CD8-positive, alpha-beta memory T cell (primary cell): ENCODE measurements at regions not wholly inside any gene's neighbourhood (a gene's known extent, or its start where the extent isn't known, plus 50 kb on each side); places are given as distances from the start of the nearest gene placed in this dataset.
"Not testable (repeated sequence)": the region's sequence is repeated elsewhere in the genome, so short reads cannot be mapped to it uniquely, and the experiment has no call there.

Experiments used
- CTCF ChIA-PET: fragments of 350-600 bp; sonication (Branson Sonifier 250); formaldehyde crosslinking; loops from one replicate; lab custom pipeline; 2021; ENCODE audit warnings: antibody characterized with exemption; lab: Charles Lee
- POLR2A ChIA-PET: fragments of 350-600 bp; sonication (Branson Sonifier 250); formaldehyde crosslinking; loops from one replicate; lab custom pipeline; 2021; ENCODE audit warnings: antibody characterized with exemption; lab: Charles Lee
- DNase-seq, 5 donors: peaks; one replicate each; pipeline versions ENCODE4 v3.0.0 to v3.0.0-alpha.2; 2020 to 2022; ENCODE audit warnings: mixed read lengths in 1 of 5
- H3K27ac ChIP-seq: one replicate; pipeline ENCODE4 v1.7.0; 2013; ENCODE audit warnings: low read depth, mild to moderate bottlenecking, low read length, moderate library complexity
- H3K27me3 ChIP-seq: 2 replicates; pipeline ENCODE4 v1.7.0; 2013; ENCODE audit warnings: low read length, mild to moderate bottlenecking; ENCODE audit not compliant: insufficient read depth, poor library complexity, severe bottlenecking
- H3K36me3 ChIP-seq: 2 replicates; pipeline ENCODE4 v1.7.0; 2013; ENCODE audit warnings: mild to moderate bottlenecking, low read length, moderate library complexity; ENCODE audit not compliant: insufficient read depth
- H3K4me1 ChIP-seq: 2 replicates; pipeline ENCODE4 v1.7.0; 2013; ENCODE audit warnings: mild to moderate bottlenecking, low read length, moderate library complexity; ENCODE audit not compliant: insufficient read depth
- H3K4me3 ChIP-seq: 2 replicates; pipeline ENCODE4 v1.7.0; 2013; ENCODE audit warnings: mild to moderate bottlenecking, low read length
- H3K9me3 ChIP-seq: 2 replicates; pipeline ENCODE4 v1.7.0; 2013; ENCODE audit warnings: mild to moderate bottlenecking, low read length
- H3K27ac Mint-ChIP-seq, 8 donors: one replicate each; pipeline ENCODE4 v1.8.0; 2020 to 2021; ENCODE audit warnings: mixed read lengths in 8 of 8, mild to moderate bottlenecking in 6 of 8, inconsistent platforms in 3 of 8, moderate library complexity in 3 of 8
- H3K27me3 Mint-ChIP-seq, 2 donors: one replicate each; pipeline ENCODE4 v1.8.0; 2020 to 2021; ENCODE audit warnings: mixed read lengths in 2 of 2, mild to moderate bottlenecking in 1 of 2, moderate library complexity in 1 of 2
- H3K36me3 Mint-ChIP-seq, 3 donors: one replicate each; pipeline ENCODE4 v1.8.0; 2020 to 2021; ENCODE audit warnings: mixed read lengths in 3 of 3, inconsistent platforms in 1 of 3, mild to moderate bottlenecking in 1 of 3
- H3K4me1 Mint-ChIP-seq, 3 donors: one replicate each; pipeline ENCODE4 v1.8.0; 2020 to 2021; ENCODE audit warnings: mixed read lengths in 3 of 3, inconsistent platforms in 1 of 3, mild to moderate bottlenecking in 1 of 3
- H3K4me3 Mint-ChIP-seq, 7 donors: one replicate each; pipeline ENCODE4 v1.8.0; 2020 to 2021; ENCODE audit warnings: mixed read lengths in 7 of 7, mild to moderate bottlenecking in 6 of 7, moderate library complexity in 4 of 7, inconsistent platforms in 2 of 7
- H3K9me3 Mint-ChIP-seq, 5 donors: one replicate each; pipeline ENCODE4 v1.8.0; 2020 to 2022; ENCODE audit warnings: mixed read lengths in 5 of 5, mild to moderate bottlenecking in 3 of 5, moderate library complexity in 2 of 5, inconsistent platforms in 1 of 5

DNA sequence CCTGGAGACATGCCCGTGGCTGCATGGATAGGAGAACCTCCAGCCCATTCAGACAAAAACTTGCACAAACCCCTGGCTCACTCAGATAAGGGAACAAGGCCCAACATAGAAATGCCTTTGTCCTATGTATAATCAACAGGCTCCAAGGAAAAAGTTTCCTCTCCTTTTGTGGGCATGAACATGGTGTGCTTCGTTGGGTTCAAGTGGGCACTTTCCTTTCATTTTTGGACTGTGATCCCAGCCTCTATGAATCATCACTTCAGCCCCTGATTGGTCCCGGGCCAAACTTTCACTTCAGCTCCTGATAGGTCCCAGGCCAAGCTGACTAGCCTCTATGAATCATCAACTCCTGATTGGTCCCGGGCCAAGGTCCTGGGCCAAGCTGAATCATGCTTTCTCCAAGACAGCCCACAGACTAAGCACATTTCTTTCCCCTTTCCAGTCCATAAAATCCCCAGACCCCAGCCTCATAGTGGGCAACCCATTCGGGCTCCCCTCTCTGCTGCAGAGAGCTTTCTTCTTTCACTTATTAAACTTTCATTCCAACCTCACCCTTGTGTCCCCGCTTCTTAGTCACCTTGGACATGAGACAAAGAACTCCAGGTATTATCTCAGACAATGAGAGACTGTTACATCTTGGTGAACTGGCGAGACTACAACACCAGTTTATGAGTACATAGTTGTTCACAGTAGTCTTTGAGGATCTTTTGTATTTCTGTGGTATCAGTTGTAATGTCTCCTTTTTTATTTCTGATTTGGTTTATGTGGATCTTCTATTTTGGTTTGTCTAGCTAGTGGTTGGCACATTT, 146.7 kb downstream of the SPIN4 start:
- POLR2A ChIA-PET, H3K27ac Mint-ChIP-seq: not testable (repeated sequence)

DNA sequence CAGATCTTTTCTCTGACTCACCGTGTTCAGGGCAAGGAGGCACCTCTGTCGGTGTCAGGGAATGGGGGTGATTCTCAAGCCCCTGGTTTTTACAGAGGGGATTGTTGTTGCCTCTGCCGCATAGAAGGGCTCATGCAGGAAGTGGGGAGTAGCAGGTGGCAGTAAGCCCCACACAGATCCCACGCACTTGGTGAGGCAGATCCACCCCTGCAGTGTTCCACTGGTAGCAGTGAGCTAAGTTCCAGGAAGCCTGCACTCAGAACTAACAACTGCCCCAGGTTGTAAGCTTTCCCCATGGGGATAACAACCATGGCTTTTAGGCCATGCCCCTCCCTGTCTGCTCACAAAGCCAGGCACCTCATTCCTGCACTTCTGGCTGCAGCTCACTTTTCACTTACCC, 149.1 kb downstream of the SPIN4 start:
- CTCF ChIA-PET, H3K4me3 Mint-ChIP-seq, H3K27ac ChIP-seq, H3K9me3 ChIP-seq, H3K27me3 Mint-ChIP-seq, H3K27ac Mint-ChIP-seq, DNase-seq, H3K36me3 Mint-ChIP-seq, H3K4me3 ChIP-seq, H3K4me1 Mint-ChIP-seq, H3K27me3 ChIP-seq, H3K9me3 Mint-ChIP-seq, H3K36me3 ChIP-seq, POLR2A ChIA-PET, H3K4me1 ChIP-seq: not testable (repeated sequence)

More for the DNA sequence above, 146.7 kb downstream of the SPIN4 start:
- H3K36me3 Mint-ChIP-seq, H3K36me3 ChIP-seq, H3K4me1 Mint-ChIP-seq, DNase-seq, H3K27ac ChIP-seq, CTCF ChIA-PET, H3K9me3 ChIP-seq, H3K4me3 ChIP-seq, H3K27me3 Mint-ChIP-seq, H3K4me3 Mint-ChIP-seq, H3K9me3 Mint-ChIP-seq, H3K27me3 ChIP-seq, H3K4me1 ChIP-seq: not testable (repeated sequence)

DNA sequence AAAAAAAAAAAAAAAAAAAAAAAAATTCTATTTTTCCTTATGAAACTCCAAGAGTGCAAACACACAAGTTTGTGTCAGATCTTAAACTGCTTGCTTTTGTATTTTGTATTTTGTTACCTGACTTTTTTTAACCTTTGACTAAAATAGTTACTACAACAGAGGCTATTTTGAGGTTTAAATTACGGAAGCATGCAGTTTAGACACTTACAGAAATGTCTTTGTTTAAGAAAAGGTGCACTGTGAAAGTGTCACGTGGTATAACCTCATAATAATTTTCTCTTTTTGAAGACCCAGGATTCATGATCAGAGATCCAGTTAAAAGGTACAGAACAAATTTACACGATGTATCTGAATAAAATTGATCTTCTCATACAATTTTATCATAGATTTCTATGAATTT, 152.4 kb downstream of the SPIN4 start:
- DNase-seq, H3K27me3 ChIP-seq, H3K9me3 Mint-ChIP-seq, H3K9me3 ChIP-seq, POLR2A ChIA-PET, CTCF ChIA-PET, H3K4me3 ChIP-seq, H3K4me1 Mint-ChIP-seq, H3K36me3 ChIP-seq, H3K4me3 Mint-ChIP-seq, H3K27ac ChIP-seq, H3K27me3 Mint-ChIP-seq, H3K27ac Mint-ChIP-seq, H3K36me3 Mint-ChIP-seq, H3K4me1 ChIP-seq: not testable (repeated sequence)

DNA sequence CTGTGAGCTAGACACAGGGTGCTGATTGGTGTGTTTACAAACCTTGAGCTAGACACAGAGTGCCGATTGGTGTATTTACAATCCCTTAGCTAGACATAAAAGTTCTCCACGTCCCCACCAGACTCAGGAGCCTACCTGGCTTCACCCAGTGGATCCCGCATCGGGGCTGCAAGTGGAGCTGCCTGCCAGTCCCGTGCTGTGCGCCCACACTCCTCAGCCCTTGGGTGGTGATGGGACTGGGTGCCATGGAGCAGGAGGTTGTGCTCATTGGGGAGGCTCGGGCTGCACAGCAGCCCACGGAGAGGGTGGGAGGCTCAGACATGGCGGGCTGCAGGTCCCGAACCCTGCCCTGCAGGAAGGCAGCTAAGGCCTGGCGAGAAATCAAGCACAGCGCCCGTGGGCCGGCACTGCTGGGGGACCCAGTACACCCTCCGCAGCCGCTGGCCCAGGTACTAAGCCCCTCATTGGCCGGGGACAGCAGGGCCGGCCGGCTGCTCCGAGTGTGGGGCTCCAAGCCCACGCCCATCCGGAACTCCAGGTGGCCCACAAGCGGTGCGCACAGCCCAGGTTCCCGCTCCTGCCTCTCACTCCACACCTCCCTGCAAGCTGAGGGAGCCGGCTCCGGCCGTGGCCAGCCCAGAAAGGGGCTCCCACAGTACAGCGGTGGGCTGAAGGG, 158.6 kb downstream of the SPIN4 start:
- H3K27ac Mint-ChIP-seq, H3K9me3 ChIP-seq, DNase-seq, H3K4me3 Mint-ChIP-seq, H3K27me3 Mint-ChIP-seq, H3K4me3 ChIP-seq, H3K27ac ChIP-seq, CTCF ChIA-PET, H3K27me3 ChIP-seq, POLR2A ChIA-PET, H3K4me1 ChIP-seq, H3K36me3 Mint-ChIP-seq, H3K4me1 Mint-ChIP-seq, H3K36me3 ChIP-seq, H3K9me3 Mint-ChIP-seq: not testable (repeated sequence)

DNA sequence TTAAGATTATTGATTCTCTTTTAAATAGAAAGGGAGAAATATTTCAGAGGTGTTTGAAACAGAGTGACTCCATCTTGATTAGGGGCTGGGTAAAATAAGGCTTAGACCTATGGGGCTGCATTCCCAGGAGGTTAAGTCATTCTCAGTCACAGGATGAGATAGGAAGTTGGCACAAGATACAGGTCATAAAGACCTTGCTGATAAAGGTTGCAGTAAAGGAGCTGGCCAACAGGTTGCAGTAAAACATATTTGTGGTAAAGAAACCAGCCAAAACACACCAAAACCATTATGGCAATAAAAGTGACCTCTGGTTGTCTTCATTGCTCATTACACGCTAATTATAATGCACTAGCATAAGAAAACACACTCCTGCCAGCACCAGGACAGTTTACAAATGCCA, 165.0 kb downstream of the SPIN4 start:
- Histone ChIP-seq H3K9me3 (no peaks in the 10 kb centered on the region), H3K27ac (no peak overlapping the region), H3K36me3 (no peaks in the 10 kb centered on the region), H3K4me1 (no peaks in the 10 kb centered on the region), H3K27me3 (no peaks in the 10 kb centered on the region), H3K4me3 (no peak overlapping the region)
- H3K9me3 Mint-ChIP-seq = peaks cover 0 to 2% (median 0%) of the 10 kb centered on the region in 5 donors
- no peaks in the 10 kb centered on the region for H3K36me3 Mint-ChIP-seq
- ChIA-PET CTCF (no interaction called here), POLR2A (no interaction called here)
- no peak overlapping the region for H3K4me3 Mint-ChIP-seq
- DNase-seq = no peak
- H3K27me3 Mint-ChIP-seq = peaks cover 0 to 1% of the 10 kb centered on the region in 2 donors
- no peaks in the 10 kb centered on the region for H3K4me1 Mint-ChIP-seq
- no peak overlapping the region for H3K27ac Mint-ChIP-seq

DNA sequence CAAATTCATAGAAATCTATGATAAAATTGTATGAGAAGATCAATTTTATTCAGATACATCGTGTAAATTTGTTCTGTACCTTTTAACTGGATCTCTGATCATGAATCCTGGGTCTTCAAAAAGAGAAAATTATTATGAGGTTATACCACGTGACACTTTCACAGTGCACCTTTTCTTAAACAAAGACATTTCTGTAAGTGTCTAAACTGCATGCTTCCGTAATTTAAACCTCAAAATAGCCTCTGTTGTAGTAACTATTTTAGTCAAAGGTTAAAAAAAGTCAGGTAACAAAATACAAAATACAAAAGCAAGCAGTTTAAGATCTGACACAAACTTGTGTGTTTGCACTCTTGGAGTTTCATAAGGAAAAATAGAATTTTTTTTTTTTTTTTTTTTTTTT, 171.3 kb downstream of the SPIN4 start:
- H3K27me3 ChIP-seq, CTCF ChIA-PET, H3K27me3 Mint-ChIP-seq, H3K4me1 ChIP-seq, H3K36me3 ChIP-seq, H3K9me3 Mint-ChIP-seq, H3K27ac ChIP-seq, H3K9me3 ChIP-seq, H3K4me3 ChIP-seq, H3K4me1 Mint-ChIP-seq, DNase-seq, POLR2A ChIA-PET, H3K4me3 Mint-ChIP-seq, H3K27ac Mint-ChIP-seq, H3K36me3 Mint-ChIP-seq: not testable (repeated sequence)

- H3K4me3 ChIP-seq, H3K27ac ChIP-seq, H3K4me3 Mint-ChIP-seq, H3K9me3 ChIP-seq, H3K36me3 ChIP-seq, H3K27ac Mint-ChIP-seq, H3K27me3 ChIP-seq, CTCF ChIA-PET, H3K4me1 Mint-ChIP-seq, DNase-seq, H3K27me3 Mint-ChIP-seq, H3K4me1 ChIP-seq, POLR2A ChIA-PET, H3K9me3 Mint-ChIP-seq, H3K36me3 Mint-ChIP-seq: not testable (repeated sequence)
Measured at GRCh38 chrX:63176578-63176977, 174.6 kb downstream of the SPIN4 start.

DNA sequence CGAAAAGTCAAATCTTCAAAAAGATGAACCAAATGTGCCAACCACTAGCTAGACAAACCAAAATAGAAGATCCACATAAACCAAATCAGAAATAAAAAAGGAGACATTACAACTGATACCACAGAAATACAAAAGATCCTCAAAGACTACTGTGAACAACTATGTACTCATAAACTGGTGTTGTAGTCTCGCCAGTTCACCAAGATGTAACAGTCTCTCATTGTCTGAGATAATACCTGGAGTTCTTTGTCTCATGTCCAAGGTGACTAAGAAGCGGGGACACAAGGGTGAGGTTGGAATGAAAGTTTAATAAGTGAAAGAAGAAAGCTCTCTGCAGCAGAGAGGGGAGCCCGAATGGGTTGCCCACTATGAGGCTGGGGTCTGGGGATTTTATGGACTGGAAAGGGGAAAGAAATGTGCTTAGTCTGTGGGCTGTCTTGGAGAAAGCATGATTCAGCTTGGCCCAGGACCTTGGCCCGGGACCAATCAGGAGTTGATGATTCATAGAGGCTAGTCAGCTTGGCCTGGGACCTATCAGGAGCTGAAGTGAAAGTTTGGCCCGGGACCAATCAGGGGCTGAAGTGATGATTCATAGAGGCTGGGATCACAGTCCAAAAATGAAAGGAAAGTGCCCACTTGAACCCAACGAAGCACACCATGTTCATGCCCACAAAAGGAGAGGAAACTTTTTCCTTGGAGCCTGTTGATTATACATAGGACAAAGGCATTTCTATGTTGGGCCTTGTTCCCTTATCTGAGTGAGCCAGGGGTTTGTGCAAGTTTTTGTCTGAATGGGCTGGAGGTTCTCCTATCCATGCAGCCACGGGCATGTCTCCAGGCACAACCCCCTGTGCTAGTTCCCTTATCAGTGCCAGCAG, 177.1 kb downstream of the SPIN4 start:
- H3K36me3 Mint-ChIP-seq, H3K4me3 Mint-ChIP-seq, H3K4me3 ChIP-seq, DNase-seq, H3K9me3 Mint-ChIP-seq, H3K27me3 Mint-ChIP-seq, H3K27me3 ChIP-seq, CTCF ChIA-PET, H3K36me3 ChIP-seq, H3K4me1 Mint-ChIP-seq, H3K27ac ChIP-seq, H3K27ac Mint-ChIP-seq, POLR2A ChIA-PET, H3K4me1 ChIP-seq, H3K9me3 ChIP-seq: not testable (repeated sequence)
